KMS-11 (cell line): ENCODE measurements at regions not wholly inside any gene's neighbourhood (a gene's known extent, or its start where the extent isn't known, plus 50 kb on each side); places are given as distances from the start of the nearest gene placed in this dataset.

ENCODE experiments used
- H2AFZ ChIP-seq: fragments of 200-600 bp; sonication (generic); 2 replicates; pipeline ENCODE4 v1.6.1; 2016; ENCODE audit warnings: antibody characterized with exemption, mixed run types, low read depth
- H3K27ac ChIP-seq: fragments of 200-600 bp; sonication (generic); 2 replicates; pipeline ENCODE4 v1.6.1; 2016; ENCODE audit warnings: mild to moderate bottlenecking, mixed run types
- H3K27me3 ChIP-seq: fragments of 200-600 bp; sonication (generic); 2 replicates; pipeline ENCODE4 v1.6.1; 2017; ENCODE audit warnings: mild to moderate bottlenecking, low read depth, mixed run types, moderate library complexity; ENCODE audit not compliant: insufficient read depth
- H3K36me3 ChIP-seq: fragments of 200-600 bp; sonication (generic); 2 replicates; pipeline ENCODE4 v1.6.1; 2017; ENCODE audit warnings: mild to moderate bottlenecking, mixed run types; ENCODE audit not compliant: insufficient read depth
- H3K4me1 ChIP-seq: fragments of 200-600 bp; sonication (generic); 2 replicates; pipeline ENCODE4 v1.6.1; 2016; ENCODE audit warnings: mild to moderate bottlenecking, low read depth, mixed run types; ENCODE audit not compliant: poor library complexity, severe bottlenecking
- H3K4me2 ChIP-seq: fragments of 200-600 bp; sonication (generic); 2 replicates; pipeline ENCODE4 v1.7.0; 2016; ENCODE audit warnings: mild to moderate bottlenecking, mixed run types
- H3K4me3 ChIP-seq: fragments of 200-600 bp; sonication (generic); IDR thresholded peaks from 2 replicates; pipeline ENCODE4 v1.6.1; 2017; ENCODE audit warnings: low read depth, low read length, mixed read lengths; ENCODE audit not compliant: insufficient read depth
- H3K79me2 ChIP-seq: fragments of 200-600 bp; sonication (generic); 2 replicates; pipeline ENCODE4 v1.6.1; 2016; ENCODE audit warnings: low read depth, mixed run types; ENCODE audit not compliant: insufficient read depth
- H3K9ac ChIP-seq: fragments of 200-600 bp; sonication (generic); 2 replicates; pipeline ENCODE4 v1.6.1; 2016; ENCODE audit warnings: mild to moderate bottlenecking, mixed run types
- H4K20me1 ChIP-seq: fragments of 200-600 bp; sonication (generic); 2 replicates; pipeline ENCODE4 v1.6.1; 2016; ENCODE audit warnings: mild to moderate bottlenecking, mixed run types; ENCODE audit not compliant: insufficient read depth
- CTCF ChIP-seq: fragments of 200-600 bp; sonication (generic); conservative IDR thresholded peaks from 2 replicates; pipeline ENCODE4 v1.6.1; 2017; ENCODE audit warnings: low read depth, mild to moderate bottlenecking, antibody characterized with exemption, low read length, moderate library complexity, mixed read lengths

GRCh38 chr2:193537531-193537930 lies 1342.8 kb upstream of the TMEFF2 start:
- no peaks in the 10 kb centered on the region for H3K36me3 ChIP-seq
- H2AFZ ChIP-seq, result no peak overlapping the region
- no peak for TF ChIP-seq CTCF
- H3K4me1 ChIP-seq, result peaks cover 5% of the 10 kb centered on the region
- H3K4me2 ChIP-seq, result no peak overlapping the region
- H3K27me3 ChIP-seq, result no peaks in the 10 kb centered on the region
- H3K79me2 ChIP-seq, result no peaks in the 10 kb centered on the region
- no peak overlapping the region for H3K9ac ChIP-seq
- no peaks in the 10 kb centered on the region for H4K20me1 ChIP-seq
- no peak overlapping the region for H3K4me3 ChIP-seq
- H3K27ac ChIP-seq, result no peak overlapping the region

DNA sequence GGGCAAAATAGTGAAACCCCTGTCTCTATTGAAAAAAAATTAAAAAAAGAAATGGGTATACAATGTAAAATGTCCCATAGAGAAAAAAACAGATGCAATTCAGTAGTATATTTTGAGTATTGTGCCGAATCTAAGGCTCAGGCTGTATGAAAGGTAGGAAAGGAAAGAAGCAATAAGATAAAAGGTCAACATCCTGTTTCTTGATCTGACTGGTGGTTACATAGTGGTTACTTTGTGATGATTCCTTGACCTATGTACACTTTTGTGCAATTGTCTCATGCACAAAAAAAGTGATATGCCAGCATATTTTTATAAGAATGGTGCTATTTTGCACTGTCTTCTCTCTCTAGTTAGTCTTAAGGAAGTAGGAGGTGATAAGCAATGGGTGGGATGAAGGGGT lies 1333.7 kb upstream of the TMEFF2 start:
- Histone ChIP-seq H4K20me1 (no peaks in the 10 kb centered on the region), H2AFZ (no peak overlapping the region), H3K27ac (no peak overlapping the region), H3K4me1 (peaks cover 16% of the 10 kb centered on the region), H3K4me2 (no peak overlapping the region), H3K4me3 (no peak overlapping the region), H3K79me2 (no peaks in the 10 kb centered on the region), H3K9ac (no peak overlapping the region), H3K36me3 (no peaks in the 10 kb centered on the region), H3K27me3 (no peaks in the 10 kb centered on the region)
- TF ChIP-seq CTCF, result no peak

- peak overlapping the region; percentile 17; the same call in 1 of the 2 replicates for H3K4me2 ChIP-seq
- no peaks in the 10 kb centered on the region for H4K20me1 ChIP-seq
- no peak for TF ChIP-seq CTCF
- H3K9ac ChIP-seq, result no peak overlapping the region
- H3K79me2 ChIP-seq, result no peaks in the 10 kb centered on the region
- H3K27ac ChIP-seq, result no peak overlapping the region; the same call in 1 of the 2 replicates
- no peaks in the 10 kb centered on the region for H3K36me3 ChIP-seq
- no peaks in the 10 kb centered on the region for H3K27me3 ChIP-seq
- H3K4me1 ChIP-seq, result peaks cover 16% of the 10 kb centered on the region
- no peak overlapping the region for H3K4me3 ChIP-seq
- H2AFZ ChIP-seq, result peak overlapping the region; percentile 52
These were observed 1332.4 kb upstream of the TMEFF2 start for GRCh38 chr2:193527146-193527545.

- no peaks in the 10 kb centered on the region for H4K20me1 ChIP-seq
- H3K4me3 ChIP-seq, result no peak overlapping the region
- H3K36me3 ChIP-seq, result no peaks in the 10 kb centered on the region
- H2AFZ ChIP-seq, result no peak overlapping the region
- H3K9ac ChIP-seq, result no peak overlapping the region
- H3K79me2 ChIP-seq, result no peaks in the 10 kb centered on the region
- H3K4me2 ChIP-seq, result no peak overlapping the region
- no peak overlapping the region for H3K27ac ChIP-seq
- TF ChIP-seq CTCF, result no peak
- H3K27me3 ChIP-seq, result no peaks in the 10 kb centered on the region
- peaks cover 15% of the 10 kb centered on the region for H3K4me1 ChIP-seq
These were observed 1328.9 kb upstream of the TMEFF2 start for GRCh38 chr2:193523662-193524061.

GRCh38 chr2:193521523-193521922 lies 1326.8 kb upstream of the TMEFF2 start:
- no peak overlapping the region for H2AFZ ChIP-seq
- H4K20me1 ChIP-seq, result no peaks in the 10 kb centered on the region
- TF ChIP-seq CTCF, result no peak
- no peaks in the 10 kb centered on the region for H3K27me3 ChIP-seq
- no peaks in the 10 kb centered on the region for H3K36me3 ChIP-seq
- H3K4me2 ChIP-seq, result no peak overlapping the region
- H3K27ac ChIP-seq, result no peak overlapping the region
- H3K9ac ChIP-seq, result no peak overlapping the region
- H3K79me2 ChIP-seq, result no peaks in the 10 kb centered on the region
- H3K4me1 ChIP-seq, result no peaks in the 10 kb centered on the region
- H3K4me3 ChIP-seq, result no peak overlapping the region
